GM19240 (cell line): ENCODE measurements at regions not wholly inside any gene's neighbourhood (a gene's known extent, or its start where the extent isn't known, plus 50 kb on each side); places are given as distances from the start of the nearest gene placed in this dataset.

ENCODE experiments used
- DNase-seq: peaks from one replicate; pipeline ENCODE4 v3.0.0; 2011; ENCODE audit warnings: low spot score; ENCODE audit not compliant: insufficient read length

DNA sequence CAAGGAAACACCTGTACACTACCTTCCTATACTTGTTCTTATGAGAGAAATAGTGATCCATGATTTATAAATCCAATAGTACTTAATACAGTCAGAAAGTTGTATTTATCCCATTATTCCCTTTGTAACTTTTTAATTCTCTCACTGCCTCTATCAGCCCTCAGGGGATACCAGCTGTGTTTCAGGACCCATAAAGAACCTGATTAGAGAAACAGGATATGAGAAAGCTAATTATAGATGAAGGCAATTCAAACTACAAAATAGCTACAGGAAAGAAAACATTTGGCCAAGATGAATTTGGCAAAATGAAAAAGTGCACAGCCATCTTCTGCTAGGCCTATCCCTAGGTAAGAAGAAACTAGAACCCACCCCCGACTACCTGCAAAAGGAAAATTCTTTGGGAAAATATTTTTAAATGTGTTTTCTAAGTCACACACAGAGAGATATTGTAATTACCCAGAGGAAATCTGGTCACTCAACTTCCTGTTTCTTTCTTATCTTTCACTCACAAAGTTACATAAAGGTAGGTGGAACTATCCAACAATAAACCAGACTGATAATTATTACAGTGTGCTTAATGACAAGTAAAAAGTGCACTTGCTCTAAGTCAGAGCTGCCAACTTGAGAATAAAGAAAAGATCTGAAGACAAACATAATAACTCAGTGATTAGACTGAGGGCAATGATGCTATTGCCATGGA, 836.5 kb upstream of the HTR2C start:
- DNase-seq = no peak

DNA sequence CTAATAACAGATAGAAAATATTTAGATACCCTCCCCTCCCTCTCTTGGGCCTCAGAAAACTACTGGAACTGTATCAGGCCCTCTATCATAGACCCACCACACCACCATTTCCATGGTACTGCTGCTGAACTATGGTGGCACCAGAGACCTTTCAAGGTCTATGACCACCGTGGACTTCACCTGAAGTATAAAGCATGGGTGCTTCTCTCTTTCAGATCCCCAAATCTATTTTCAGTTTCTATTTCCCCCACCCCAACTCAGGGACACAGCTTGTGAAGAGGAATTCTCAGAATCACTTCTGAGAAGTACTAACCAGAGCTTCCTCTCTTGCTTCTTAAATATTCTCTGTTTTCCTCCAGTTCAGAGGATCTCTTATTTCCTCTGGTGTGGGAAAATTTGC, 840.8 kb upstream of the HTR2C start:
- DNase-seq = no peak

DNA sequence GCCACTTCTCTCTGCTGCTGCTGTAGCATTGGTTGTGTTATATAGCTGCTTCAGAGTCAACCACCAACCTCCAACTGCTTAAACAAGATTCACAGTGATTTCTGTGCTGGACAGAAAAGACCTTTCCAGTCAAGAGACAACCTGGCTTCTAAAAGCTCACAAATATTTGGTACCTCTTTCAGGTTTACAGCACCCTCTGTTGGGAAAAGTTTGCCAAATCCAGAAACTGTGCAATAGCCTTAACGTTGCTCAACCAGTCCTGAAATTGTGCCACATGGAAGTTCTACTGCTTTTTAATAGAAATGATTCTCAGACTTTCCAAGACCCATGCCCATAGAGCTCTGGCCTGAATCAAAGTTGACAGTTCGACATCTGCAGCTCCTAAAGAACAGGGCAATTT, 842.1 kb upstream of the HTR2C start:
- DNase-seq = no peak

DNA sequence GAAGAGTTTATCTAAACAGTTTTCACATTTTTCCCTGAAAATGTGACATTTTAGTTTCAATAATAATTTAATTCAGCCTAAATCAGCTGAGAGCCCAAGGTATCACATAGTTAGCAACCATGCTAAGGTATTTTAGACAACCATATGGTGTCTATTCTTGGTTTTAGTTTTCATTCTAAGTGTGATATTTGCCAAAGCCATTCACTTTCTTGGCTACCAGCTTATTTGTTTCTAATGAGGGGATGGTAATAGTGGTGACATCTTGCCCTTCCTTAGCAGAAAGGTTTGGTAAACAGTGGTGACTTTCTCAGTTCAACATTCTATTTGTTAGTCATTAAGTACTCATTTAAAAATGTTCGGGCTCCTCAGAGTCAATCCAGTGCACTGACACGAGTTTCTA, 854.9 kb upstream of the HTR2C start:
- no peak for DNase-seq

DNA sequence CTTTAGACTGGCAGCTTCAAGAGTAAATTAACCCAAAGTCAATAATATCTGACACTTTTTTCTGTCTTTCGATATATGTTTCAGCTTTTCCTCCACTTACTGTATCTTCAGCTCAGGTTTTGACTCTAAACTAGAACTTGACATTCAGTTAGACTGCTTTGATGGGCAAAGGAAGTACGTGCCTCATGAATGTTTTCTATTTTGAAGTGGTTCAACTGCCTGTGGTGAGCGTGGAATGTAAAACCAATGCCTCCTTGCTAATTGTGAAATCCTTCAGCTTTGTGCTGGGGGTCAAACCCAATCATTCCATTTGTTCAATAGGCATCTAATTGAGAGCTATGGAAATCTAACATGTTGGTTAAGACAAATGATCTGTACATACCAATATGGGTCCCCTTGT, 857.0 kb upstream of the HTR2C start:
- no peak for DNase-seq

DNA sequence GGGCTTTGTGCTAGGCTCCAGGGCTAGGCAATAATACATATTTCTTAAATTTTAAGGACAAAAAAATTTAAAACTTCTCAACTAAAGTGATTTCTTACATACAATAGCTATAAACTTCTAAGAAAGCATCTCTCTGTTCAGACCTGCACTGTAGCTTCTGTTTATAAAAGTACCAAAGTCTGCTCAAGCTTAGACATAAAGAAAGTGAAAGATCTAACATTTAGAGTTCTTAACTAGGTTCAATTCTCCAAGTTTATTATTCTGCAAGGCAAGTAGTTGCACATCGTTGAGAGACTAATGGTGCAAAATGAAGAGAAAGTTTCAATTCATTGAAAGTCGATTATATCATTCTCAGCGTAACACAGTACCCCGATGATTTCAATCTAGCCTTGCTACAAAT, 857.4 kb upstream of the HTR2C start:
- no peak for DNase-seq

DNA sequence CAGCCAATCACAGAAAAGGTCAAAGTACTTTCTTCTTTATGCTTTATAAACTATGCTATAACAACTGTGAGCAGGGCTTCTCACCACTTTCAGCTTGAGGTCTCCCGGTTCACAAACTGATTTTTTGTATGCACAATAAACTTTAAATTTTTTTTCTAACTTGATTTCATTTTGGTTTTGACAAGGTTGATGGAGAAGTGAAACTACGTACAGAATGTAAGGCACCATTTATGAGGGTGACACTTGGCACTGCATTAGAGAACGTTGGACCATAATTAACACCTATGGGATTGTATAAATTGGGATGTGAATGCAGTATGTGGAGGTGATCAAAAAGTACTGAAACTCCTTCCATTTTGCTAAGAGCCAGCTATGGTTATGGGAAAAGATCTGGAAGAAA, 857.9 kb upstream of the HTR2C start:
- no peak for DNase-seq

DNA sequence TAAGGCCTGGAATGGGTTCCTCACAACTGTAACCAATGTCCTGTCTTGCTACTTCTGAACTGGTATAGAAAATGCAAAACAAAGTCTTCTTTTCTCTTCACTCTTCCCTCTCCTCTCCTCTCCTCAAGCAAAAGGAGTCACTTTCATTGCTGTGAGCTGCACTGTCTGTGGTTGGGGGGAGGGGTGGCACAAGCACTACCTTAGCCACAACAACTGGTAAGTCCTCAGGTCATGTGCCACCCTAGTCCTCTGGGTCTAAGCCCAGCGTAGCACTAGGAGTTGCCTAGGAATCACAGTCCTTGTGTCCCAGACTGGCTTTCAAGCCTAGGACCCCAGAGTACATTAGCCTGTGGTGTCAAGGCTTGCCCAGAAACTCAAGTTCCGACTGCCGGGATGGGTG, 859.3 kb upstream of the AMOT start:
- DNase-seq = no peak

DNA sequence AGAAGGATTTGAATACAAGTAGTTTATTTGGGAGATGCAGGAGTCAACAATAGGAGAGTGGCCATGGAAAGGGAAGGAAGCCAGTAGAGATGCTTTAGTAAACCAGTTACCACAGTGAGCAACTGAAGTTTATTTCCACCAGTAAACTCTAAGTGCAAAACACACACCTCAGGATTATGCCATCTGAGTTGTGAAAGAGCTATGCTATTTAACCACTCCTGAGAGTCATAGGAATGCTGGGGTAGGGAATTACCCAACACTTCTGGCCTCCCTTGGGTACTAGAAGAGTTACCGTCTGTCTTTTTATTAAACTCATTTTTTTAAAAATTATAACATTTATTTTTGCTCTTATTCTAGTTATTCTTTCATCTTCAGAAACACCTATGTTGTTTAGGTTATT, 834.6 kb upstream of the AMOT start:
- DNase-seq = no peak

DNA sequence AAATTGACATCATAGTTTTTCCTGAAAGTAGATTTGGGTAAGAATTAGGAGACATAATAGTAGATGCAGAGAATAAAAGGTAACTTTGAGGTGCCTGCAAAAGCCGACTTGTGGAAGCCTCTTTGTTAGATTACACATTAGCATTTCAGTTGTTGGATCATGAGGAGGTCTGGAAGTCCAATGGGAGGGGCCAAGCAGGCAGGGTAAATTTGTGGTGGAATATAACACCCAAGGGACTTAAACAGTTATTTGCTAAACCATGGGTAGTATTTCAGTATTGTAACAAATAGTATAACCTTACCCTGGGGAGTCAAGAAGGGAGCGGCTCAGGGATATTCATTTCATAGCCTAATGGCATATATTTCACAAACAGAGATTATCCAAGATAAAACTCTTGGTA, 810.7 kb upstream of the AMOT start:
- DNase-seq = no peak

DNA sequence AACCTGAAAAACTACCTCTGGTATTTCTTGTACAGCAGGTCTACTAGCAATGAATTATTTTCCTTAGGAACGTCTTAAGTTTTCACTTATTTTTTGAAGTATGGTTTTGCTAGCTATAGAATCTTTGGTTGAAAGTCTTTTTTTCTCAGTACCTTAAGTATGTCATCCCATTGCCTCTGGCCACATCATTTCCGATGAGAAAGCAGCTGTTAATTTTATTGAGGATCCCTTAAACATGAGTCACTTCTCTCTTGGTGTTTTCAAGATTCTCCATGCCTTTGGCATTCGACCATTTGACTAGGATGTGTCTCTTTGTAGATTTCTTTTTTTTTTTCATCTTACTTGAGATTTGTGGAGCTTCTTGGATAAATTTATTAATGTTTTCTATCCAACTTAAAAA, 803.8 kb upstream of the AMOT start:
- DNase-seq = no peak

DNA sequence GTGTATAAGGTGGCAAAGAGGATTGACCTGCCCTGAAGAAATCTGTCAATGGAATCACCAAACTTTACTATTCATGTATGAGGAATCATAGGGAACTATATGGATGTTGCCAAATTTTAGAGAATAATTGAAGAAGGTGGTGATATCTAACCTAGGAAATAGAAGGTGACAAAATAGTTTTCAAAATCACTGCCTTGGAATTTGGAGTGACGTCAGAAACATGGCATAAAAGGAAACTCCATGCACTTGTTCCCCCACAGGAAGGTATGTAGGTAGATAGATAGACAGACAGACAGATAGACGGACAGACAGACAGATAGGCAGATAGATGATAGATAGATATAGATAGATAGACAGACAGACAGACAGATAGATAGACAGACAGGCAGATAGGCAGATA, 793.9 kb upstream of the AMOT start:
- no peak for DNase-seq

DNA sequence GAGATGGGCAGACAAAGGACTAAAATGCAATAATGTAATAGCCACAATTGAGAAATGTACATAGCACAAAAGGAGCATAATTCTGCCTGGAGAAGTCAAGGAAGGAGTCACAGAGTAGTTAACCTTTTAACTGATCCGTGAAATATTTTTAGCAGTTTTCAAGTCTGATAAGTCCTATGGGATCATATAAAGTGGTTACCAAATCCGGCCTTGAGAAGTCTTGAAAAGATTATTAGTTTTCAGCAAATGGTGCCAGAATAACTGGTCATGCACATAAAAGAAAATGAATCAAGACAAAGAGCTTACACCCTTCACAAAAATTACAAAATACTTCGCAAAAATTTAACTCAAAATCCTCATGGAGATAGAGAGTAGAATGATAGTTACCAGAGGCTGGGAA, 788.7 kb upstream of the AMOT start:
- no peak for DNase-seq

DNA sequence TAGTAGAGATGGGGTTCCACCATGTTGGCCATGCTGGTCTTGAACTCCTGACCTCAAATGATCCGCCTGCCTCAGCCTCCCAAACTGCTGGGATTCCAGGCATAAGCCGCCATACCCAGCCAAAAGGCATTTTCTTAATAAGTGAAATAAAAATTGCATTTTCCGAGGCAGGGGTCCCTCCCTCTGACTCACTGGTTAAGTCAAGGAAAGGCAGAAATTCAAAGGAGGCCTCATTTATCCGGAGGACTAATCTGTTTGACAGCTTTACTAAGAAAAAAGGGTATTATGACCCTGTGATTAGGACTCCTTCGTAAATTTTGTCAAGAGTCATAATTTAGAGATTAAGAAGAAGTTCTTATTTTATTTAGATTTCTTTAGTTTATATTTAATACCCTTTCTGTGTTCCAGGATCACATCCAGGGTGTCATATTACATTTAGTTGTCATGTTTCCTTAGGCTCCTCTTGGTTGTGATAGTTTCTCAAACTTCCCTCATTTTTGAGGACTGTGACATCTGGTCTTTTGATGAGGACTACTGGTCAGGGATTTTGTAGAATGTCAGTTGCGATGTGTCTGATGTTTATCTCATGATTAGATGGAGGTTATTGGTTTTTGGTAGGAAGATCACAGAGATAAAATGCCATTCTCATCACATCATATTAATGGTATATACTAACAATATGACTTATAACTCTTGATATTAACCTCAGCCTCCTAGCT, 753.7 kb upstream of the AMOT start:
- DNase-seq = no peak

DNA sequence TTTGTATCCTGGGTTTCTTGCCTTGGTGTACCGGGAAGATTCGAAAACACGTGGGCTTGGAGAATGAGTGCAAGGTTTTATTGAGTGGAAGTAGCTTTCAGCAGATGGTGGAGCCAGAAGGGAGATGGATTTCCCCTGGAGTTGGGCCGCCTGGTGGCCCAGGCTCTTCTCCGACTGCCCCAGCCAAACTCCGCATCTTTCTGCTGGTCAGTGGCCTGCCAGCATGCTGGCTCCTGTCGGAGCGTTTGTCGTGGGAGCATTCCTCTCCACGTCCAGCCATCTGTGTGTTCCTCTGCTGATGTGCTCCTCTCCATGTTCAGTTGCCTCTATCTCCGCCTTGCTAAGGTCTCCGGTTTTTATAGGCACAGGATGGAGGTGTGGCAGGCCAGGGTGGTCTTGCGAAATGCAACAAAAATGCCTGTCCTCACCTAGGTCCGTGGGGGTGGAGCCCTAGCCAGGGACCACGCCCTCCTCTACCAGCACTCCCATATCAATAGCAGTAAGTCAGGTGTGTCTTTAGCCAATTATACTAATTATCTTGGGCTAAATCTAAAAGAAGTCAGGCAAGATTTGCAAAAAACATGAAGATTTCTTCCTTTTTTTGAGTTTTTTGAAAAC, 745.8 kb upstream of the AMOT start:
- DNase-seq = no peak

DNA sequence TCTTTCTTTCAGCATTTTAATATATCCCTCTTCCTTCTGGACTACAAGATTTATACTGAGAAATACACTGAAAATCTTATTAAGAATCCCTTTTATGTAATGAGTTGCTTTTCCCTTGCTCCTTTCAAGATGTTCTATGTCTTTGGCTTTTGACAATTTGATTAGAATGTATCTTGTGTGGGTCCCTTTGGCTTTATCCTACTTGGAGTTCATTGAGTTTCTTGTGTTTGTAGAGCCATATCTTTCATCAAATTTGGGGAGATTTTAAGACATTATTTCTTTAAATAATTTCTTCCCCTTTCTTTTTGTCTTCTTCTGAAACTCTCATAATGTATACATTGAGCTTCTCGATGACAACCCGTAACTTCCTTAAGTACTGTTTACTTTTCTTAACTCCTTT, 739.9 kb upstream of the AMOT start:
- DNase-seq = no peak

DNA sequence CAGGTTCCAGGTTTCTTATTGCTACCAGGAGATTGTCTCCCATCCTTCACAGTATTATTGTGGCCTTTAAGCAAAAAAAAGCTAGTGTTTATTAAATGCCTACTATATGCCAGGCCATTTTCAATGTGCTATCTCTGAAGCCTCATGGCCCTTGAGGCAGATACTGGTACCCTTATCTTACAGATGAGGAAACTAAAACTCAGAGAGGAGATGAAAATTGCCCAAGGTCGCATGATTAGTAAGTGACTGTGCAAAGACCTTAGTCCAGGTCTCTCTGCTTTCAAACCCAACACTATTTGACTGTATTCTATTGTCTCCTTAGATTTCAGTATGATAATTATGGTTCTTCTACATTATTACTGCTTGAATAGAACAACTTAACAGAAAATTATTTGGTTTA, 717.9 kb upstream of the AMOT start:
- DNase-seq = no peak

DNA sequence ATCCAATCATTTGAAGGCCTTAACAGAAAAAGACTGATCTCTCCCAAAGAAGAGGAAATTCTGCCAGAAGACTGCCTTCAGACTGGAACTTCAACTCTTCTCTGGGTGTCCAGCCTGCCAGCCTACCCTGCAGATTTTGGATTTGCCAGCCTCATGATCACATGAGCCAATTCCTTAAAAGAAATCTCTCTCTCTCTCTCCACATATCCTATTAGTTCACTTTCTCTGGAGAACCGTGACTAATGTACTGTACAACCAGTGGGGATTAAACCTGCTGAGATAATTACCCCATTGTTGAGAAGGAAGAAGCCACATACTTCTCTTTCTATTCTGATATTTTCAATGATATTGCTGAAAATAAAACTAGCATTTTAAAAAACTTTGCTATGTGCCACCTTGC, 711.3 kb upstream of the AMOT start:
- no peak for DNase-seq

DNA sequence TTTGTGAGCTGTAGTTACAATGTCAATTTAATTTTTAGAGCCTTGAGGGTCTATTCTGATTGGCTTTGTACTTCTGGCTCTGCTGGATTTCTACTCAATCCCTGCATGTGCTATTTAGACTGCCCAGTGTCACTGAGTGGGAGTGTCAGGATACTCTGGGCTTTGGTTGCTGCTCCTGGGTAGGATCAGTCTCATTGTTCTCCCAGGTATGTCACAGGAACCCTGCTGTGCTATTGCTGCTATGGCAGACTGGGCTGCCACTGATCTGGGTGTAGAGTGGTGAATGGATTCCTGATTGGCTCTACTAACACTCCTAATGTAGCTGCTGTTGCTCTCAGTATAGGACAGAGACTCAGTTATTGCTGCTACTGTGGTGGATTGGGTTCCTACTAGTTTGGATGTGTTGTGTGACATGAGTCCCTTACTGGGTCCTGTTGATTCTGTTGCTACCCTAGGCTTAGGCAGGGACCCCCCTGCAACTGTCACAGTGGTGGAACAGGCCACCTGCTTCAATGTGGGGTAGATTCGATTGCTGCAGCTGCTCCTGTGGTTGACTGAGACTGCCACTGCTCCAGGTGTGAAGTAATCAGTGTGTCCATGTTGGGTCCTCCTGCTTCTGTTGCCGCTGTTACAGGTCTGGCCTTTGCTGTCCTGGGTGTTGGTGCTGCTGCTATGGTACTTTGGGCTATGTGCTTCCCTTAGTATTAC, 707.8 kb upstream of the AMOT start:
- DNase-seq = no peak

DNA sequence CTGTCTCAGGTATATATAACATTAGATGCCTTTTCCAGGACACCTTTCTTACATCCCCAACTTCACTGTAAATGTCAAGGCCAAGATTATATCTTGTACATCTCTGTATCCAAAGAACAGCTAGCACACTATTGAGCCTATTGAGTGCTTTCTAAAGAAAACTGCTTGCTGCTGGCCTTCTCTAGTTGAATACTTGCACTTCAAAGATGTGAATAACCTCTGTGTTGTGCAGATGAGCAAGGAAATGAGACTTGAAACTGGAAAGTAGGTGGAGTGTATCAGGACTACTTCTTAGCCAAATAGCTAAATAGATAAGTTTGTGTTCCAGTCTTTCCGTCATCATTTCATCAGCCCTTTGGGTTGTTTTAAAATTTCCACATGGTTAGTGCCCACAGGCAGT, 704.4 kb upstream of the AMOT start:
- DNase-seq = no peak

DNA sequence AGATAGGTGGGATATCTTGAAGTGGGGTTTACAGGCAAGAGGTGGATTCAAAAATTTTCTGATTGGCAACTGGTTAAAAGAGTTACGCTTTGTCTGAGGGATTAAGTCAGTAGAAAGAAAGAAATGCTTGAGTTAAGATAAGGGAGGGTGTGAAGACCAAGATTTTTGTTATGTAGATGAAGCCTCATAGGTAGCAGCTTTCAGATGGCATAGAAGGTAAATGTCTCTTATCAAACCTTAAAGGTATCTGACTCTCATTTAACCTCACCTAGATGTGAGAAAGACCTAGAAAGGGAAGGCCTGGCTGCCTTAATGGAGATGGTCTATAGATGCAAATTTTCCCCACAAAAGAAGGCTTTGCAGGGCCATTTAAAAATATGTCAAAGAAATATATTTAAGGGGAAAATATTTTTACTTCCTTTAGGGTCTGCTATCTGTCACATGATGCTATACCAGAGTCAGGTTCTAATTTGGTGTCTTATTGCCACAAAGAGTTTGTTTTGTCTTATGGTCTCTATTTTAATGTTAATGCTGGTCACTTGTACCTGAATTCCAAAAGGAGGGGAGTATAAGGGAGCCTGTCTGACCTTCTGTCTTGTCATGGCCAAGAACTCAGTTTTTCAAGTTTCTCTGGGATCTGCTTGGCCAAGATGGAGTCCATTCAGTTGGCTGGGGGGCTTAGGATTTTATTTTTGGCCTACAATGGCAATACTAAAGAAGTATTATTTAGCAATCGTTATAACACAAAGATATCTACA, 699.1 kb upstream of the AMOT start:
- no peak for DNase-seq
